Stimulated activated CD4-positive, alpha-beta T cell treated with anti-CD3 and anti-CD28 coated beads, TNF-alpha, amount 100 ng/mL, for 24 hours (primary cell): ENCODE measurements at regions not wholly inside any gene's neighbourhood (a gene's known extent, or its start where the extent isn't known, plus 50 kb on each side); places are given as distances from the start of the nearest gene placed in this dataset.
"Not testable (repeated sequence)": the region's sequence is repeated elsewhere in the genome, so short reads cannot be mapped to it uniquely, and the experiment has no call there.

Experiments
- DNase-seq, 3 experiments: peaks; one replicate each; pipeline ENCODE4 v3.0.0-alpha.2; 2020; ENCODE audit warnings: low read depth in 3 of 3

GRCh38 chr1:229857585-229857984, 209.5 kb upstream of the GALNT2 start:
- DNase-seq = no peak

GRCh38 chr1:229859026-229859425, 208.0 kb upstream of the GALNT2 start:
- no peak for DNase-seq

- DNase-seq = no peak
Measured at GRCh38 chr1:229860926-229861325, 206.1 kb upstream of the GALNT2 start.

GRCh38 chr1:229862017-229862774, 204.8 kb upstream of the GALNT2 start:
- no peak for DNase-seq

GRCh38 chr1:229863651-229864545, 203.1 kb upstream of the GALNT2 start:
- no peak for DNase-seq

GRCh38 chr1:229864686-229865230, 202.3 kb upstream of the GALNT2 start:
- DNase-seq = no peak

- DNase-seq = not testable (repeated sequence)
Measured at GRCh38 chr1:229865321-229865720, 201.7 kb upstream of the GALNT2 start.

- no peak for DNase-seq
Measured at GRCh38 chr1:229867726-229868125, 199.3 kb upstream of the GALNT2 start.

- DNase-seq = no peak
Measured at GRCh38 chr1:229869240-229869639, 197.8 kb upstream of the GALNT2 start.

GRCh38 chr1:229869687-229870086, 197.4 kb upstream of the GALNT2 start:
- DNase-seq = no peak

- DNase-seq = no peak
Measured at GRCh38 chr1:229870381-229870780, 196.7 kb upstream of the GALNT2 start.

GRCh38 chr1:229871078-229871676, 195.9 kb upstream of the GALNT2 start:
- DNase-seq = no peak

- DNase-seq = no peak
Measured at GRCh38 chr1:229874136-229874535, 192.9 kb upstream of the GALNT2 start.

- DNase-seq = no peak
Measured at GRCh38 chr1:229874609-229875008, 192.4 kb upstream of the GALNT2 start.

- no peak for DNase-seq
Measured at GRCh38 chr1:229875086-229875485, 192.0 kb upstream of the GALNT2 start.

- DNase-seq = no peak
Measured at GRCh38 chr1:229879746-229880145, 187.3 kb upstream of the GALNT2 start.

- DNase-seq = no peak
Measured at GRCh38 chr1:229880271-229881170, 186.5 kb upstream of the GALNT2 start.

- no peak for DNase-seq
Measured at GRCh38 chr1:229882621-229883020, 184.4 kb upstream of the GALNT2 start.

- no peak for DNase-seq
Measured at GRCh38 chr1:229883504-229884200, 183.4 kb upstream of the GALNT2 start.

- DNase-seq = no peak
Measured at GRCh38 chr1:229884765-229885164, 182.3 kb upstream of the GALNT2 start.
